GM10248 (cell line): ENCODE measurements at regions not wholly inside any gene's neighbourhood (a gene's known extent, or its start where the extent isn't known, plus 50 kb on each side); places are given as distances from the start of the nearest gene placed in this dataset.

Source experiments
- CTCF ChIA-PET: fragments of 300-600 bp; sonication (Branson Sonifier 250); formaldehyde crosslinking; extraction: SDS; loops from one replicate; lab custom pipeline; 2021; ENCODE audit warnings: antibody characterized with exemption; lab: Yijun Ruan, JAX
- POLR2A ChIA-PET: fragments of 350-650 bp; sonication (Branson Sonifier 250); formaldehyde crosslinking; extraction: SDS; loops from one replicate; lab custom pipeline; 2020; ENCODE audit warnings: antibody characterized with exemption; lab: Yijun Ruan, JAX
- DNase-seq: peaks from one replicate; pipeline ENCODE4 v3.0.0; 2012; ENCODE audit errors: extremely low spot score
- TF ChIP-seq, protein P1 (sequence below): IDR thresholded peaks from 2 replicates; pipeline ENCODE4 v1.5.1; 2012; ENCODE audit warnings: mild to moderate bottlenecking, low read depth; ENCODE audit errors: extremely low read depth, missing control alignments, control extremely low read depth

DNA sequence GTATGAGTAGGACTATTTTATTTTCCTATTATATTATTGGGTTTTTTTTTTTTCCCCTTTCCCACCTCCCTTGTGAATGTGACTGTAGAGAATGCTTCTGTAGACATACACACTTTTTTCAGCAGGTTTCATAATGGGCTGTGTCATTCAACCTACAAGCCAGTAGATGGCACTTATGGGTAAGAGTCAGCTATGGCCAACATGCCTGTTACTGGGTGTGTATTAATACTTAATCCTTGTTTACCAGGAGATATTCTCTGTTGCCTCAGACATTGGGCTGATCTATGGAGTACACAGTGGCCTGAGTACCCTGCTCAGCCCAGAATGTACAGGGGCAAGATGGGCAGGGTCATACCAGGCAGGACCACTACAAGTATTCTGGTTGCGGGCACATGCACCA is 382.5 kb downstream of the EPHA7 start:
- POLR2A ChIA-PET, result no interaction called here
- TF ChIP-seq, protein P1, sequence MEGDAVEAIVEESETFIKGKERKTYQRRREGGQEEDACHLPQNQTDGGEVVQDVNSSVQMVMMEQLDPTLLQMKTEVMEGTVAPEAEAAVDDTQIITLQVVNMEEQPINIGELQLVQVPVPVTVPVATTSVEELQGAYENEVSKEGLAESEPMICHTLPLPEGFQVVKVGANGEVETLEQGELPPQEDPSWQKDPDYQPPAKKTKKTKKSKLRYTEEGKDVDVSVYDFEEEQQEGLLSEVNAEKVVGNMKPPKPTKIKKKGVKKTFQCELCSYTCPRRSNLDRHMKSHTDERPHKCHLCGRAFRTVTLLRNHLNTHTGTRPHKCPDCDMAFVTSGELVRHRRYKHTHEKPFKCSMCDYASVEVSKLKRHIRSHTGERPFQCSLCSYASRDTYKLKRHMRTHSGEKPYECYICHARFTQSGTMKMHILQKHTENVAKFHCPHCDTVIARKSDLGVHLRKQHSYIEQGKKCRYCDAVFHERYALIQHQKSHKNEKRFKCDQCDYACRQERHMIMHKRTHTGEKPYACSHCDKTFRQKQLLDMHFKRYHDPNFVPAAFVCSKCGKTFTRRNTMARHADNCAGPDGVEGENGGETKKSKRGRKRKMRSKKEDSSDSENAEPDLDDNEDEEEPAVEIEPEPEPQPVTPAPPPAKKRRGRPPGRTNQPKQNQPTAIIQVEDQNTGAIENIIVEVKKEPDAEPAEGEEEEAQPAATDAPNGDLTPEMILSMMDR, result peak; percentile 27
- no peak for DNase-seq
- CTCF ChIA-PET, result interaction anchor here (0.9 to 1.5 kb wide), 4 partner anchors 9 to 383 kb away, joined by 3 to 7 read pairs (median 4); partner anchors contain the start of gene EPHA7

- DNase-seq, result no peak
- TF ChIP-seq, protein P1, result no peak
- POLR2A ChIA-PET, result no interaction called here
- CTCF ChIA-PET, result interaction anchor here (1.4 to 1.5 kb wide), 2 partner anchors 10 to 65 kb away, joined by 4 to 7 read pairs; no protein-coding TSS in a partner anchor
Measured at GRCh38 chr6:93035756-93036155, 383.6 kb downstream of the EPHA7 start.

- POLR2A ChIA-PET, result no interaction called here
- DNase-seq, result no peak
- TF ChIP-seq, protein P1, result no peak
- CTCF ChIA-PET, result interaction anchor here (0.9 to 1.2 kb wide), 2 partner anchors 19 to 44 kb away, joined by 3 to 4 read pairs; no protein-coding TSS in a partner anchor
Measured at GRCh38 chr6:93021235-93021915, 398.0 kb downstream of the EPHA7 start.

GRCh38 chr6:93017626-93018025 is 401.7 kb downstream of the EPHA7 start:
- DNase-seq, result no peak
- CTCF ChIA-PET, result no interaction called here
- TF ChIP-seq, protein P1, result no peak
- POLR2A ChIA-PET, result no interaction called here

DNA sequence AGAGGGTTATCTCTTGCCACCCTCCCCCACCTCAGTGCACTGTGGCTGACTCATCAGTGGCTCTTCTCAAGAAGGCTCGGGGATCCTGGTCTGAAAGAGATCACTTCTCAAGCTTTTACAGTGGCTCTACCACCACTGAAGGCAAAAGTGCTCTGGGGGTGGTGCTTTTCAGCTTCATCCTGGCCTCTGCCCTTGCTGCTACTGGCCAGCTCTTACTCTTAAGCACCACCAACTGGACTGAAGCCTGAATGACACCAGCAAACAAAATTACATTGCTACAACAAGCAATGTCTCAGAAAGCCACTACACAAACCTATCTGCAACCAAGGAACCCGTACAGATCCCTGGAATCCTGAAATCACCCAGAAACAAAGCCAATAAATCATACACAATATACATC is 402.1 kb downstream of the EPHA7 start:
- ChIA-PET POLR2A (no interaction called here), CTCF (no interaction called here)
- TF ChIP-seq, protein P1, result no peak
- no peak for DNase-seq

DNA sequence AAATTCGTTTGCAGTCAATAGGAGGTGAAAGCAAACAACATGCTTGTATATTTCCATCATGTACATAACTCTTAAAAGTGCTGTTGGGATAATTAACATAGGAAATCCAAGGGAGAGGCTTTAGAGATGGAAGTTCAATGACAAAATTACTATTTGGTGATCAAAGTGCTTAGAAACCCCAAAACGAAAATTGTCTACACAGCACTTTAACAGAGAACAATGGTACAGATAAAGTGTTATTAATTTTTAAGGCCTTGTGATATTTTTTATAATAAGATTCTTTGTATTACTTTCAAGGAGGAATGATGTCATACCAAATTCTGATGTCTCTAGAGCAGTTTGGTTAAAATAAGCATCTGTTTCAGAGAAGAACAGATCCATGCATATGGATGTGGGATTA is 406.3 kb downstream of the EPHA7 start:
- TF ChIP-seq, protein P1, result no peak
- no peak for DNase-seq
- POLR2A ChIA-PET, result no interaction called here
- CTCF ChIA-PET, result no interaction called here
